ENCODE measurements at regions not wholly inside any gene's neighbourhood (a gene's known extent, or its start where the extent isn't known, plus 50 kb on each side); places are given as distances from the start of the nearest gene placed in this dataset.

- no peak for ATAC-seq
- no peak for TF ChIP-seq ZFP3 (CRISPR knock-in tag; IDR thresholded peaks at IDR 0.05)
- no peak for TF ChIP-seq TSHZ2 (CRISPR knock-in tag; IDR thresholded peaks at IDR 0.05)
- TF ChIP-seq CSDC2 (CRISPR knock-in tag; IDR thresholded peaks at IDR 0.05), result no peak
- no peak for TF ChIP-seq CREB5 (CRISPR knock-in tag; IDR thresholded peaks at IDR 0.05; ENCODE audit: low read depth)
- TF ChIP-seq ZNF565 (CRISPR knock-in tag; conservative IDR thresholded peaks at IDR 0.05; ENCODE audit: low read depth), result no peak
- TF ChIP-seq PPARA (CRISPR knock-in tag; IDR thresholded peaks at IDR 0.05; ENCODE audit: borderline replicate concordance), result no peak
- no peak for TF ChIP-seq POU6F1 (CRISPR knock-in tag; IDR thresholded peaks at IDR 0.05; ENCODE audit: borderline replicate concordance, low read depth)
- TF ChIP-seq CSRNP3 (CRISPR knock-in tag; IDR thresholded peaks at IDR 0.05), result no peak
- TF ChIP-seq BACH2 (CRISPR knock-in tag; IDR thresholded peaks at IDR 0.05; ENCODE audit: borderline replicate concordance), result no peak
- TF ChIP-seq ZNF70 (CRISPR knock-in tag; IDR thresholded peaks at IDR 0.05), result no peak
- no peak for TF ChIP-seq SNAI2 (CRISPR knock-in tag; IDR thresholded peaks at IDR 0.05)
- no peak for TF ChIP-seq GLIS3 (CRISPR knock-in tag; IDR thresholded peaks at IDR 0.05)
- no peak for TF ChIP-seq TCF4 (CRISPR knock-in tag; IDR thresholded peaks at IDR 0.05; ENCODE audit: borderline replicate concordance)
- no peak for TF ChIP-seq RARB (CRISPR knock-in tag; IDR thresholded peaks at IDR 0.05)
Measured at GRCh38 chrX:9337046-9337445, 127.8 kb upstream of the TBL1X start.

- ATAC-seq, result no peak
- no peak for TF ChIP-seq OSR1 (CRISPR knock-in tag; IDR thresholded peaks at IDR 0.05)
- no peak for TF ChIP-seq SNAI2 (CRISPR knock-in tag; IDR thresholded peaks at IDR 0.05)
- no peak for TF ChIP-seq PPARA (CRISPR knock-in tag; IDR thresholded peaks at IDR 0.05; ENCODE audit: borderline replicate concordance)
- no peak for TF ChIP-seq ZFP30 (CRISPR knock-in tag; IDR thresholded peaks at IDR 0.05)
- TF ChIP-seq ZFP3 (CRISPR knock-in tag; IDR thresholded peaks at IDR 0.05), result no peak
- no peak for TF ChIP-seq ISL1 (CRISPR knock-in tag; IDR thresholded peaks at IDR 0.05)
- TF ChIP-seq TOX (CRISPR knock-in tag; IDR thresholded peaks at IDR 0.05; ENCODE audit: borderline replicate concordance), result no peak
- TF ChIP-seq ZNF565 (CRISPR knock-in tag; conservative IDR thresholded peaks at IDR 0.05; ENCODE audit: low read depth), result no peak
- TF ChIP-seq ZNF70 (CRISPR knock-in tag; IDR thresholded peaks at IDR 0.05), result no peak
- no peak for TF ChIP-seq BACH2 (CRISPR knock-in tag; IDR thresholded peaks at IDR 0.05; ENCODE audit: borderline replicate concordance)
- TF ChIP-seq GLIS3 (CRISPR knock-in tag; IDR thresholded peaks at IDR 0.05), result no peak
- TF ChIP-seq ZNF8 (CRISPR knock-in tag; IDR thresholded peaks at IDR 0.05), result no peak
- no peak for TF ChIP-seq TCF4 (CRISPR knock-in tag; IDR thresholded peaks at IDR 0.05; ENCODE audit: borderline replicate concordance)
Measured at GRCh38 chrX:9338986-9339385, 125.9 kb upstream of the TBL1X start.

GRCh38 chrX:9339603-9340491 lies 125.0 kb upstream of the TBL1X start:
- TF ChIP-seq ESRRG (CRISPR knock-in tag; IDR thresholded peaks at IDR 0.05) (no peak), ZNF70 (CRISPR knock-in tag; IDR thresholded peaks at IDR 0.05) (no peak), TSHZ2 (CRISPR knock-in tag; IDR thresholded peaks at IDR 0.05) (no peak)

More at GRCh38 chrX:9339603-9340491, 125.0 kb upstream of the TBL1X start:
- no peak for ATAC-seq
